K562 (cell line): ENCODE measurements at regions not wholly inside any gene's neighbourhood (a gene's known extent, or its start where the extent isn't known, plus 50 kb on each side); places are given as distances from the start of the nearest gene placed in this dataset.

Experiments
- GTF2A2 ChIP-seq: IDR thresholded peaks from 2 replicates; pipeline ENCODE4 v1.6.1; 2016; ENCODE audit warnings: mild to moderate bottlenecking, missing genetic modification characterization, missing compliant biosample characterization
- KHSRP ChIP-seq: fragments of 450-650 bp; IDR thresholded peaks from 2 replicates; pipeline ENCODE4 v1.6.1; 2017
- MBD2 ChIP-seq: sonication (generic); IDR thresholded peaks from 2 replicates; pipeline ENCODE4 v1.6.1; 2016; ENCODE audit warnings: low read depth, borderline replicate concordance
- OTX1 ChIP-seq: fragments of 450-650 bp; formaldehyde crosslinking; IDR thresholded peaks from 2 replicates; pipeline ENCODE4 v1.4.0; 2022; ENCODE audit warnings: mild to moderate bottlenecking
- POLR2H ChIP-seq: IDR thresholded peaks from 2 replicates; pipeline ENCODE4 v1.6.1; 2016; ENCODE audit warnings: missing genetic modification characterization, low read depth, mild to moderate bottlenecking, control low read depth, missing compliant biosample characterization, moderate library complexity
- REST ChIP-seq, 2 experiments: fragments of 450-650 bp; formaldehyde crosslinking in 1 of 2; IDR thresholded peaks; 2 replicates each; pipeline versions ENCODE4 v1.4.0 to v1.6.1; 2014 to 2020; ENCODE audit warnings: mild to moderate bottlenecking in 2 of 2, borderline replicate concordance in 1 of 2, low read depth in 1 of 2
- TF ChIP-seq, protein P1 (sequence below): fragments of 450-650 bp; formaldehyde crosslinking; IDR thresholded peaks from 2 replicates; pipeline ENCODE4 v1.4.0; 2022; ENCODE audit warnings: missing genetic modification characterization

GRCh38 chr6:196543-196942 lies 95.7 kb upstream of the DUSP22 start (continued):
- TF ChIP-seq, protein P1, sequence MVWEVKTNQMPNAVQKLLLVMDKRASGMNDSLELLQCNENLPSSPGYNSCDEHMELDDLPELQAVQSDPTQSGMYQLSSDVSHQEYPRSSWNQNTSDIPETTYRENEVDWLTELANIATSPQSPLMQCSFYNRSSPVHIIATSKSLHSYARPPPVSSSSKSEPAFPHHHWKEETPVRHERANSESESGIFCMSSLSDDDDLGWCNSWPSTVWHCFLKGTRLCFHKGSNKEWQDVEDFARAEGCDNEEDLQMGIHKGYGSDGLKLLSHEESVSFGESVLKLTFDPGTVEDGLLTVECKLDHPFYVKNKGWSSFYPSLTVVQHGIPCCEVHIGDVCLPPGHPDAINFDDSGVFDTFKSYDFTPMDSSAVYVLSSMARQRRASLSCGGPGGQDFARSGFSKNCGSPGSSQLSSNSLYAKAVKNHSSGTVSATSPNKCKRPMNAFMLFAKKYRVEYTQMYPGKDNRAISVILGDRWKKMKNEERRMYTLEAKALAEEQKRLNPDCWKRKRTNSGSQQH (CRISPR knock-in tag): 0 out of 2 replicates have a peak, but pooled peaks have one; percentile 49
- TF ChIP-seq KHSRP (no peak), OTX1 (CRISPR knock-in tag) (0 out of 2 replicates have a peak, but pooled peaks have one; percentile 34), POLR2H (no peak), REST (IDR thresholded peaks at IDR 0.05; ENCODE audit: borderline replicate concordance) (no peak), REST (CRISPR knock-in tag; IDR thresholded peaks at IDR 0.05; ENCODE audit: low read depth) (no peak), MBD2 (no peak), GTF2A2 (tag) (no peak)
